ENCODE measurements at regions not wholly inside any gene's neighbourhood (a gene's known extent, or its start where the extent isn't known, plus 50 kb on each side); places are given as distances from the start of the nearest gene placed in this dataset.

DNA sequence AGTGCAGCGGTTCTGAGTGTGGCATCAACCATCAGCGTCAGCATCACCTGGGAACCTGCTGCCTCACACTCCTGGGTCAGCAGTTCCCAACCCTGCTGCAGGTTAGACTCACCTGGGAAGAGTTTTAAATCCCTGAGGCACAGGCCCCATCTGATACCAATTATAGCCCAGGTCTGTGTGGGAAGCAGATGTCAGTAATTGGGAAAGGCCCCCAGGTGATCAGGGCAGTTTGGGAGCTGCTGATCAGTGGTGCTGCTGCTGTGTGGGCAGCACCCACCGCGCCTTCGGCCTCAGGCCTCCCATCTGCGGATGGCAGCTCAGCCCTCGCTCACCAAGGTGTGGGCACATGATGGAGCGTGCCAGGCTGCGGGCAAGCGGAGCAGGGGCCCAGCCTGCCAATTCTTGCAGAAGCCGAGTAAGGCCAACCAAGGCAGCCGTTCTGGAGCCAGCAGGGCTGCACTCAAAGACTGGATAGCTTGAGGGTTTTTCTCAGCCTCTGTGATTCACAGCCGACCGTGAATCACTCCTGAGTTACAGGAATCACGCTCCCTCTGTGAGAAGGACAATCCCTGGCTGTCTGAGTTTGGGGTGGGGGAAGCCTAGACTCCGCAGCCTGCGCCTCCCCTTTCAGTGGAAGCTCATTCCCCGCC is 155.6 kb upstream of the SFSWAP start:
- Histone ChIP-seq H3K4me1 (ENCODE audit: insufficient read depth, low read length) (no peaks in the 10 kb centered on the region), H3K4me3 (ENCODE audit: low read length) (no peak overlapping the region), H3K27ac (ENCODE audit: low read depth in 1 of 2, low read length in 2 of 2) (no peak overlapping the region), H3K27me3 (ENCODE audit: control insufficient read depth in 1 of 2, insufficient read depth in 2 of 2, low read length in 2 of 2) (no peaks in the 10 kb centered on the region), H3K36me3 (ENCODE audit: insufficient read depth, low read length) (no peaks in the 10 kb centered on the region), H3K9me3 (ENCODE audit: control insufficient read depth in 1 of 2, insufficient read depth in 1 of 2, low read length in 2 of 2) (no peaks in the 10 kb centered on the region)
- intact Hi-C loops (cut with DNase I, micrococcal nuclease), result no loop called here
- no peaks in the 10 kb centered on the region for H3K4me1 Mint-ChIP-seq (ENCODE audit: low read depth)
- no peak for TF ChIP-seq CTCF (IDR thresholded peaks at IDR 0.05)
- peaks cover 4% of the 10 kb centered on the region for H3K27me3 Mint-ChIP-seq
- ATAC-seq (ENCODE audit: poor library complexity) (no peak), DNase-seq (no peak)
- ChIA-PET POLR2A (no interaction called here), CTCF (no interaction called here)
- no peaks in the 10 kb centered on the region for H3K9me3 Mint-ChIP-seq
- no peak overlapping the region for H3K4me3 Mint-ChIP-seq
- no peaks in the 10 kb centered on the region for H3K36me3 Mint-ChIP-seq (ENCODE audit: low read depth)
- H3K27ac Mint-ChIP-seq, result no peak overlapping the region

- ChIA-PET CTCF (no interaction called here), POLR2A (no interaction called here)
- no peak overlapping the region for H3K4me3 Mint-ChIP-seq
- Histone ChIP-seq H3K4me3 (ENCODE audit: low read length) (no peak overlapping the region), H3K4me1 (ENCODE audit: insufficient read depth, low read length) (no peaks in the 10 kb centered on the region), H3K9me3 (ENCODE audit: control insufficient read depth in 1 of 2, insufficient read depth in 1 of 2, low read length in 2 of 2) (no peaks in the 10 kb centered on the region), H3K27me3 (ENCODE audit: control insufficient read depth in 1 of 2, insufficient read depth in 2 of 2, low read length in 2 of 2) (no peaks in the 10 kb centered on the region), H3K36me3 (ENCODE audit: insufficient read depth, low read length) (no peaks in the 10 kb centered on the region), H3K27ac (ENCODE audit: low read depth in 1 of 2, low read length in 2 of 2) (no peak overlapping the region)
- no peak for TF ChIP-seq CTCF (IDR thresholded peaks at IDR 0.05)
- peaks cover 4% of the 10 kb centered on the region for H3K27me3 Mint-ChIP-seq
- no peak overlapping the region for H3K27ac Mint-ChIP-seq
- DNase-seq, result no peak
- no peak for ATAC-seq (ENCODE audit: poor library complexity)
- intact Hi-C loops (cut with DNase I, micrococcal nuclease), result no loop called here
- no peaks in the 10 kb centered on the region for H3K9me3 Mint-ChIP-seq
- no peaks in the 10 kb centered on the region for H3K36me3 Mint-ChIP-seq (ENCODE audit: low read depth)
- H3K4me1 Mint-ChIP-seq (ENCODE audit: low read depth), result no peaks in the 10 kb centered on the region
Measured at GRCh38 chr12:131555866-131556265, 155.0 kb upstream of the SFSWAP start.

- Histone ChIP-seq H3K4me1 (ENCODE audit: insufficient read depth, low read length) (no peaks in the 10 kb centered on the region), H3K4me3 (ENCODE audit: low read length) (no peak overlapping the region), H3K9me3 (ENCODE audit: control insufficient read depth in 1 of 2, insufficient read depth in 1 of 2, low read length in 2 of 2) (no peaks in the 10 kb centered on the region), H3K27me3 (ENCODE audit: control insufficient read depth in 1 of 2, insufficient read depth in 2 of 2, low read length in 2 of 2) (no peaks in the 10 kb centered on the region), H3K27ac (ENCODE audit: low read depth in 1 of 2, low read length in 2 of 2) (no peak overlapping the region), H3K36me3 (ENCODE audit: insufficient read depth, low read length) (no peaks in the 10 kb centered on the region)
- Mint-ChIP-seq H3K27ac (no peak overlapping the region), H3K4me1 (ENCODE audit: low read depth) (no peaks in the 10 kb centered on the region), H3K27me3 (peaks cover 4% of the 10 kb centered on the region), H3K9me3 (no peaks in the 10 kb centered on the region), H3K36me3 (ENCODE audit: low read depth) (no peaks in the 10 kb centered on the region), H3K4me3 (no peak overlapping the region)
- CTCF ChIA-PET, result no interaction called here
- POLR2A ChIA-PET, result no interaction called here
- TF ChIP-seq CTCF (IDR thresholded peaks at IDR 0.05), result no peak
- DNase-seq, result no peak
- ATAC-seq (ENCODE audit: poor library complexity), result no peak
- intact Hi-C loops (cut with DNase I, micrococcal nuclease), result no loop called here
Measured at GRCh38 chr12:131557078-131557709, 153.7 kb upstream of the SFSWAP start.
